A549 (cell line): ENCODE measurements at regions not wholly inside any gene's neighbourhood (a gene's known extent, or its start where the extent isn't known, plus 50 kb on each side); places are given as distances from the start of the nearest gene placed in this dataset.

ENCODE experiments used
- ATAC-seq, 2 experiments: fragments of 200-7000 bp in 1 of 2; fragments of >200 bp in 1 of 2; cut with Nextera tagmentation in 1 of 2; cut with Tn5 transposase in 1 of 2; 3 replicates each; pipeline versions ENCODE4 v1.8.0 to v1.9.1; 2018 to 2020; ENCODE audit warnings: mild to moderate bottlenecking in 1 of 2, moderate library complexity in 1 of 2
- CTCF ChIA-PET: fragments of 300-600 bp; sonication (Branson Sonifier 250); formaldehyde crosslinking; extraction: SDS; loops from one replicate; lab custom pipeline; 2021; ENCODE audit warnings: antibody characterized with exemption, inconsistent platforms; lab: Yijun Ruan, JAX
- POLR2A ChIA-PET: fragments of 350-600 bp; formaldehyde crosslinking; extraction: SDS; loops from one replicate; lab custom pipeline; 2021; ENCODE audit warnings: antibody characterized with exemption, inconsistent platforms; lab: Yijun Ruan, JAX
- DNase-seq, 2 experiments: peaks; one replicate each; pipeline versions ENCODE4 v3.0.0 to v3.0.0-alpha.2; 2011 to 2016; ENCODE audit warnings: low read depth in 1 of 2, low spot score in 1 of 2
- FAIRE-seq: peaks from 2 replicates; lab custom pipeline; 2011; peaks lifted over from hg19 to GRCh38; lab: Jason Lieb, UNC
- H3K27ac ChIP-seq, 2 experiments: fragments of >200 bp; sonication (Bioruptor Twin); formaldehyde crosslinking; 3 replicates each; pipeline ENCODE4 v1.5.1; 2016 to 2017
- H3K4me1 ChIP-seq: fragments of >200 bp; sonication (Bioruptor Twin); formaldehyde crosslinking; 3 replicates; pipeline ENCODE4 v1.6.1; 2016
- H3K4me2 ChIP-seq: fragments of >200 bp; sonication (Bioruptor Twin); formaldehyde crosslinking; 3 replicates; pipeline ENCODE4 v1.6.1; 2016
- H3K4me3 ChIP-seq: fragments of >200 bp; sonication (Bioruptor Twin); formaldehyde crosslinking; 3 replicates; pipeline ENCODE4 v1.5.1; 2016
- H3K9me3 ChIP-seq: fragments of >200 bp; sonication (Bioruptor Twin); formaldehyde crosslinking; 3 replicates; pipeline ENCODE4 v1.6.1; 2016
- ATOH8 ChIP-seq: fragments of 250-450 bp; sonication (Bioruptor Pico); IDR thresholded peaks from 2 replicates; pipeline ENCODE4 v1.5.0; 2020; ENCODE audit warnings: low read depth, mild to moderate bottlenecking, moderate library complexity
- CBX8 ChIP-seq: fragments of 200-600 bp; sonication (generic); IDR thresholded peaks from 2 replicates; pipeline ENCODE4 v1.6.1; 2016
- CHD2 ChIP-seq: fragments of 150-350 bp; IDR thresholded peaks from 2 replicates; pipeline ENCODE4 v1.6.1; 2014; ENCODE audit warnings: low read length; ENCODE audit not compliant: partially characterized antibody
- CHD4 ChIP-seq: fragments of 200-600 bp; sonication (generic); IDR thresholded peaks from 2 replicates; pipeline ENCODE4 v1.6.1; 2016; ENCODE audit warnings: antibody characterized with exemption, mild to moderate bottlenecking, borderline replicate concordance
- E2F6 ChIP-seq: IDR thresholded peaks from 2 replicates; pipeline ENCODE4 v1.6.1; 2012; ENCODE audit warnings: low read depth, borderline replicate concordance
- ELK1 ChIP-seq: fragments of 150-350 bp; IDR thresholded peaks from 2 replicates; pipeline ENCODE4 v1.6.1; 2014; ENCODE audit warnings: low read depth, mild to moderate bottlenecking, low read length
- ESRRA ChIP-seq: fragments of 150-350 bp; IDR thresholded peaks from 2 replicates; pipeline ENCODE4 v1.6.1; 2014; ENCODE audit warnings: mild to moderate bottlenecking, low read length, borderline replicate concordance
- FOSB ChIP-seq: fragments of 250-450 bp; sonication (Bioruptor Pico); IDR thresholded peaks from 2 replicates; pipeline ENCODE4 v1.5.0; 2020; ENCODE audit warnings: mild to moderate bottlenecking, moderate library complexity
- FOSL2 ChIP-seq, 2 experiments: fragments of 450-650 bp in 1 of 2; fragments of >200 bp in 1 of 2; sonication (Bioruptor Twin) in 1 of 2; formaldehyde crosslinking; IDR thresholded peaks; 2 replicates each; pipeline versions ENCODE4 v1.5.0 to v1.6.1; 2016 to 2020; ENCODE audit warnings: mild to moderate bottlenecking in 1 of 2, moderate library complexity in 1 of 2
- FOXS1 ChIP-seq: fragments of 250-450 bp; sonication (Bioruptor Pico); IDR thresholded peaks from 2 replicates; pipeline ENCODE4 v1.5.0; 2020; ENCODE audit warnings: mild to moderate bottlenecking, moderate library complexity
- GATA3 ChIP-seq: IDR thresholded peaks from 2 replicates; pipeline ENCODE4 v1.6.1; 2012; ENCODE audit warnings: borderline replicate concordance
- HES2 ChIP-seq: fragments of >200 bp; sonication (Bioruptor Twin); formaldehyde crosslinking; IDR thresholded peaks from 2 replicates; pipeline ENCODE4 v1.6.1; 2016
- HMGXB4 ChIP-seq: fragments of 250-450 bp; sonication (Bioruptor Pico); IDR thresholded peaks from 2 replicates; pipeline ENCODE4 v1.5.0; 2021; ENCODE audit warnings: mild to moderate bottlenecking, moderate library complexity, borderline replicate concordance
- HOXB13 ChIP-seq: fragments of 250-450 bp; sonication (Bioruptor Pico); IDR thresholded peaks from 2 replicates; pipeline ENCODE4 v1.5.0; 2020; ENCODE audit warnings: low read depth, mild to moderate bottlenecking, moderate library complexity
- HOXB5 ChIP-seq: fragments of 250-450 bp; sonication (Bioruptor Pico); IDR thresholded peaks from 2 replicates; pipeline ENCODE4 v1.5.0; 2020; ENCODE audit warnings: mild to moderate bottlenecking, moderate library complexity
- JUN ChIP-seq, 2 experiments: fragments of >200 bp; sonication (Bioruptor Twin); formaldehyde crosslinking; IDR thresholded peaks; 2 replicates in 1 of 2; 3 replicates in 1 of 2; pipeline ENCODE4 v1.6.1; 2016 to 2017
- KDM1A ChIP-seq: fragments of 200-600 bp; sonication (generic); IDR thresholded peaks from 2 replicates; pipeline ENCODE4 v1.6.1; 2016; ENCODE audit warnings: low read depth, mild to moderate bottlenecking
- KDM5A ChIP-seq: fragments of 200-600 bp; sonication (generic); IDR thresholded peaks from 2 replicates; pipeline ENCODE4 v1.6.1; 2016; ENCODE audit warnings: antibody characterized with exemption, mild to moderate bottlenecking
- MAFK ChIP-seq: fragments of 450-650 bp; IDR thresholded peaks from 2 replicates; pipeline ENCODE4 v1.6.1; 2014; ENCODE audit not compliant: partially characterized antibody
- NR3C1 ChIP-seq: fragments of >200 bp; sonication (Bioruptor Twin); formaldehyde crosslinking; IDR thresholded peaks from 3 replicates; pipeline ENCODE4 v1.6.1; 2017
- PBX3 ChIP-seq: IDR thresholded peaks from 2 replicates; pipeline ENCODE4 v1.6.1; 2012
- POLR2AphosphoS2 ChIP-seq: conservative IDR thresholded peaks from 2 replicates; pipeline ENCODE4 v1.6.1; 2012; ENCODE audit warnings: low read length, improper control_type of control experiment, inconsistent platforms
- RARB ChIP-seq: fragments of 250-450 bp; sonication (Bioruptor Pico); IDR thresholded peaks from 2 replicates; pipeline ENCODE4 v1.8.0; 2021; ENCODE audit warnings: mild to moderate bottlenecking, moderate library complexity
- RCOR1 ChIP-seq: fragments of 150-350 bp; IDR thresholded peaks from 2 replicates; pipeline ENCODE4 v1.6.1; 2014; ENCODE audit warnings: antibody characterized with exemption, low read length, low read depth
- RNF2 ChIP-seq: fragments of 200-600 bp; sonication (generic); IDR thresholded peaks from 2 replicates; pipeline ENCODE4 v1.6.1; 2016; ENCODE audit warnings: low read depth, mild to moderate bottlenecking, antibody characterized with exemption, moderate library complexity, borderline replicate concordance
- TFCP2L1 ChIP-seq: fragments of 250-450 bp; sonication (Bioruptor Pico); IDR thresholded peaks from 2 replicates; pipeline ENCODE4 v1.5.0; 2021; ENCODE audit warnings: mild to moderate bottlenecking
- ZC3H11A ChIP-seq: fragments of 450-650 bp; IDR thresholded peaks from 2 replicates; pipeline ENCODE4 v1.6.1; 2014; ENCODE audit warnings: antibody characterized with exemption, mild to moderate bottlenecking
- ZNF302 ChIP-seq: fragments of 250-450 bp; sonication (Bioruptor Pico); IDR thresholded peaks from 2 replicates; pipeline ENCODE4 v1.9.0; 2021; ENCODE audit warnings: inconsistent platforms, mild to moderate bottlenecking, moderate library complexity
- WGBS: methylation state at CpG from one replicate; pipeline ENCODE4 v1.1.6; 2017; ENCODE audit errors: missing lambda C conversion rate; 5-methylcytosine and 5-hydroxymethylcytosine counted together

- peaks cover 5% of the 10 kb centered on the region; the same call in 1 of the 3 replicates for H3K9me3 ChIP-seq
- H3K4me3 ChIP-seq, result no peak overlapping the region
- WGBS, result 0% methylated on average over 1 of the region's 1 CpG
- POLR2A ChIA-PET, result no interaction called here
- no peak overlapping the region for H3K4me2 ChIP-seq
- TF ChIP-seq FOSB (CRISPR knock-in tag) (no peak), E2F6 (no peak), NR3C1 (no peak), PBX3 (no peak), CBX8 (no peak), TFCP2L1 (CRISPR knock-in tag) (no peak), ZNF302 (CRISPR knock-in tag) (no peak), GATA3 (no peak), ESRRA (no peak)
- TF ChIP-seq, all 56 proteins: peak for 0
- FAIRE-seq, result no peak
- no peak for DNase-seq
- CTCF ChIA-PET, result interaction anchor here (0.9 to 1.6 kb wide), 3 partner anchors 13 to 143 kb away, joined by 3 to 5 read pairs (median 3); no protein-coding TSS in a partner anchor
- ATAC-seq, result no peak
- Histone ChIP-seq H3K4me1 (no peaks in the 10 kb centered on the region), H3K27ac (no peak overlapping the region)
These were observed 182.2 kb upstream of the CRY1 start for GRCh38 chr12:107275530-107275929.

GRCh38 chr12:107277855-107278254 is 184.5 kb upstream of the CRY1 start:
- TF ChIP-seq CHD4 (no peak), ZC3H11A (no peak), RARB (CRISPR knock-in tag) (no peak), POLR2AphosphoS2 (no peak), HES2 (no peak), CHD2 (no peak), ELK1 (no peak), MAFK (no peak), KDM1A (no peak), KDM5A (no peak), TFCP2L1 (CRISPR knock-in tag) (no peak), NR3C1 (no peak), FOXS1 (no peak), JUN (IDR thresholded peaks at IDR 0.05) (no peak)
- POLR2A ChIA-PET, result no interaction called here
- DNase-seq, result no peak
- H3K4me1 ChIP-seq, result no peaks in the 10 kb centered on the region
- ATAC-seq, result no peak
- no peak overlapping the region for H3K27ac ChIP-seq
- H3K4me2 ChIP-seq, result no peak overlapping the region
- CTCF ChIA-PET, result interaction anchor here (0.8 to 0.9 kb wide), 2 partner anchors 59 to 146 kb away, joined by 3 read pairs; no protein-coding TSS in a partner anchor
- FAIRE-seq, result no peak
- H3K9me3 ChIP-seq, result peaks cover 5% of the 10 kb centered on the region; the same call in 1 of the 3 replicates
- no peak overlapping the region for H3K4me3 ChIP-seq
- 10% methylated on average over 1 of the region's 1 CpG for WGBS

GRCh38 chr12:107282628-107283027 is 189.3 kb upstream of the CRY1 start:
- Histone ChIP-seq H3K4me2 (no peak overlapping the region), H3K4me3 (no peak overlapping the region), H3K27ac (no peak overlapping the region), H3K4me1 (no peaks in the 10 kb centered on the region), H3K9me3 (peaks cover 11% of the 10 kb centered on the region; the same call in 1 of the 3 replicates)
- DNase-seq, result no peak
- POLR2A ChIA-PET, result no interaction called here
- no peak for ATAC-seq
- WGBS, result 78% methylated on average over 1 of the region's 1 CpG
- CTCF ChIA-PET, result no interaction called here
- no peak for FAIRE-seq
- TF ChIP-seq CHD4 (no peak), FOSL2 (IDR thresholded peaks at IDR 0.05) (no peak), FOSL2 (CRISPR knock-in tag; IDR thresholded peaks at IDR 0.05) (no peak), RCOR1 (no peak), E2F6 (no peak), HOXB5 (no peak), ATOH8 (CRISPR knock-in tag) (no peak), FOXS1 (no peak), HOXB13 (CRISPR knock-in tag) (no peak), NR3C1 (no peak), RNF2 (no peak), HMGXB4 (CRISPR knock-in tag) (no peak)
